HG03520 (cell line): ENCODE measurements at regions not wholly inside any gene's neighbourhood (a gene's known extent, or its start where the extent isn't known, plus 50 kb on each side); places are given as distances from the start of the nearest gene placed in this dataset.

ENCODE experiments used
- ATAC-seq: cut with Tn5 transposase; IDR thresholded peaks from one replicate; pipeline ENCODE4 v1.9.1; 2021; ENCODE audit warnings: mild to moderate bottlenecking, moderate library complexity; ENCODE audit not compliant: unreplicated experiment

GRCh38 chr16:79810449-79811189 lies 210.1 kb upstream of the MAF start:
- no peak for ATAC-seq

GRCh38 chr16:79809376-79809775 lies 208.8 kb upstream of the MAF start:
- ATAC-seq: no peak

- ATAC-seq: no peak
These were observed 208.2 kb upstream of the MAF start for GRCh38 chr16:79808731-79809130.

DNA sequence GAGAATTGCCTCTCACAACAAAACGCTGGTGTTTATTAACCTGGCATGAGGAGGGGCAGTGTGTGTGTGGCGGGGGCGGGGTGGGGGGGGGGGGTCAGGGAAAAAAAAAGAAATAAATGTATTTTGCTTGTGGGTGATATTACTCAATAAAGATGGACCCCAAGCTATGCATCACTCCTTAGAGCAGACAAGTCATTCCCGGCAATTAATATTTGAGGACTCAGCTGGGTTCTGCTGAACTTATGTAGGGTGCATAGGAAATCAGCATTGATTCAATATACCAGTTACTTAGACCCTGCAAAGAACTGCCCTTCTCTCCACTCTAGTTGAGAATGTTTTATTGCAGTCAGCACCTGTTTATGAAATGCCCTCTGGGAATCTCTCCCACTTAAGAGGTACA lies 206.2 kb upstream of the MAF start:
- no peak for ATAC-seq

DNA sequence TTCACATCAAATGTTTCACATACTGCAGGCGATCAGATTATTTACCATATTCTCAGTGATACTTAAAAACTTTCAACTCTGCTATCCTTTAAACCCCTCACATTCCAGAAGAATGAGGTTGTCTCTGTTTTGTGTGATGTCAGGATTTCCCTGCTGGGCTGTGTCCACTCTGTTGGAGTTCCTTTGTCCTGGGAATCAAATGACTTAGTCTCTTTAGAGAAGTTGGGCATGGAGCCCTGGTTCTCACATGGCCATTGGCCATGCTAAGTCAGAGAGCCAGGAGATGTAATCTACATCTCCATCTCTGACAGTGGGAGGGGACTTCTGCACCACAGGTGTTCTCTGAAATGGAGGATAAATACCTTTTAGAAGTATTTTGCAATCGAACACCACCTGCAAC lies 205.1 kb upstream of the MAF start:
- ATAC-seq: no peak

DNA sequence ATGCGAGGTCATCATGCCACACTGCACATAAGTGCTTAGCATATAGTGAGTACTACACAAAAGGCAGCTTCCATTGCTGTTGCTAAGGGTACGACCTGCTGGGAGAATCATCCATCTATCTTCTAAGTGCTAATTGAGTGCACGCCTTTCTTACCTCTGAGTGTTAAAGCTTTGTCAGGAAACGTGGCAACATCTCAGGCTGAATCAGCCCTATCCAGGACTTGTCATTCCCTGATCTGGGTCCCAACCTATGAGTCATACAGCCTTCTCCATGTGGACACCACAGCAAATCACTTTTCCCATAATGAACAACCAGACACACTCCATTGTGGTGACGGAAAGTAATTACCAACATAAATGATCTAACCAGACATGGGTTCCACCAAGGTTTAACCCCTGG lies 201.1 kb upstream of the MAF start:
- ATAC-seq: no peak

GRCh38 chr16:79800016-79800608 lies 199.6 kb upstream of the MAF start:
- no peak for ATAC-seq

DNA sequence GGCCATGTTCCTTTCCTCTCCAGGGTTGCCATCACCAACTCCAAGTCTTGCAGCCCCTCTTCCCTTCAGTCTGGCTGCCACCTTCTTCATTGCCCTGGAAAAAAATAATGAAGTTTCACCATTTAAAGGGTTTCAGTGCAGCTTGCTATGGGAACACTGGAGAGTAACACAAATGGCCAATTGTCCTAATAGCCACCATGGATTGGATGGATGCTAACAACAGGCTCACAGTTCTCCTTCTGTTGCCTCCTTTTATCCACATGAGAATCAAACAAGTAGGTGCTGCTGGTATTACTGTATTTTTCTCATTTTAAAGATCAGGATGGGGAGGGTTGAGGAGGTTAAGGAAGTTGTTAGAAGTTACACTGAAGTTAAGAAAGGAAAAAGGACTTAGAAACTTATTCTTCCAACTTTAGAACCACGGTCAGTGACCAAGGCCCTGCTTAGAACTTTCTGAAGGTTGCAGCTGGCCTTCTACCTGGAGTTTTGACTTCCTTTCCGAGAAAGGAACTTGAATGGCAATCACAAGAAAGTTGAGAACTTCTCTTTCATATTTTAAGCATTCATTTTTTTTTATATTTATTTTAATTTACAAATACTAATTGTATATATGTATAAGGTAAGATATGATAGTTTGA lies 198.0 kb upstream of the MAF start:
- ATAC-seq: no peak

GRCh38 chr16:79797486-79797885 lies 196.9 kb upstream of the MAF start:
- ATAC-seq: no peak

GRCh38 chr16:79795556-79795955 lies 195.0 kb upstream of the MAF start:
- ATAC-seq: no peak

- ATAC-seq: no peak
These were observed 194.4 kb upstream of the MAF start for GRCh38 chr16:79794941-79795340.

DNA sequence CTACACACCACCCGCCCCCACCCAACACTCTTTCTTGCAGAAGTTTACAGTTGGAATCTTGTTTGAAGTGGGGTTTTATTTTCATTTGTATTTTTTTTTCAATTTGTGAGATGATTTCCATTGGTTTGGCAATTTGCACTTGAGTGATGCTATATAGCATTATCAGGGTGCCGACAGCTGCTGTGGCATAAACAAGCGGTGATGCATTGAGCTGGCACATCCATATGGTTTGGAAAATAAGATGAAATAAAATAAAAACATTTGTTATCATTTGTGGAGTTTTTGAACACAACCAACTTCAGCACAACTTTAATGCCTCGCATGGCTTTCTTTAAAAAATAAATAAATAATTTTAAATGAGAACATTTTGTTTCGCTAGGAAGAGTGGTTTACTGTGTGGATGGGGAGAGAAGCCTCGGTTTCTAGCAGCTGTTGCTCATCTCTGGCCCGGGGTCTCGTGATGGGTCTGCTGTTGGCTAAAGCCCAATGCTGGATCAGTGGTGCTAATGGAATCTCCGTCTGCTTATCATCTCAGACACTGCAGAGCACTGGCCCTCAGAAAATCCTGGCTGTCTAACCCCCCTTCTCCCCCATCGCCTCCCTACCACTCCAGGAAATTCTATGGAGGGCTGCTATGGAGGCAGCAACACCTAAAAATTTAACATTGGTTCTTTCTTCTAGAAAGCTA lies 192.3 kb upstream of the MAF start:
- no peak for ATAC-seq

- ATAC-seq: no peak
These were observed 191.5 kb upstream of the MAF start for GRCh38 chr16:79792076-79792475.

DNA sequence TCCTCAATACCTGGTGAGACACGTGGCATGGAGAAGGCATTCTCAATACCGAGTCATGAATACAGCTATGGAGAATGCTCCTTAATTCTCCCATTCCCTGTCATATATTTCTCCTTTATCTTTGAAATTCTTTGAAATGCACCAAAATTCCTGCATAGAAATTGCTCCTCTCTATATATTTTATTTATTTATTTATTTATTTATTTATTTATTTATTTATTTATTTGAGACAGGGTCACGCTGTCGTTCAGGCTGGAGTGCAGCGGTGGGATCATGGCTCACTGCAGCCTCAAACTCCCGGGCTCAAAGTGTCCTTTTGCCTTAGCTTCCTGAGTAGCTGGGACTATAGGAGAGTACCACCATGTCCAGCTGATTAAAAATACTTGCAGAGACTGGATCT lies 190.3 kb upstream of the MAF start:
- ATAC-seq: no peak

GRCh38 chr16:79788949-79789348 lies 188.4 kb upstream of the MAF start:
- ATAC-seq: no peak

DNA sequence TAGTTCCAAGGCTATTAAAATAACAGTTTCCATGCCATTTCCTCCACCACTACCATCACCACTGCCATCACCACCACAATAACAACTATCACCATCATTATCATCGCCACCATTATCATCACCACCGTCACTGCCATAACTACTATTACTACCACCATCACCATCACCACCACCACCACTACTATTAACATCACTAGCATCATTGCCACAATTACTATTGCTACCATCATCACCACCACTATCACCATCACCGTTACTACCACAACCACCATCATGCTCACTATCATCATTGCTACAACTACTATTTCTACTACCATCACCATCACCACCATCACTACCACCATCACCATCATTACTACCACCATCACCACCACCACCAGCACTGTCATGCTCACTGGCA lies 185.9 kb upstream of the MAF start:
- ATAC-seq: no peak

DNA sequence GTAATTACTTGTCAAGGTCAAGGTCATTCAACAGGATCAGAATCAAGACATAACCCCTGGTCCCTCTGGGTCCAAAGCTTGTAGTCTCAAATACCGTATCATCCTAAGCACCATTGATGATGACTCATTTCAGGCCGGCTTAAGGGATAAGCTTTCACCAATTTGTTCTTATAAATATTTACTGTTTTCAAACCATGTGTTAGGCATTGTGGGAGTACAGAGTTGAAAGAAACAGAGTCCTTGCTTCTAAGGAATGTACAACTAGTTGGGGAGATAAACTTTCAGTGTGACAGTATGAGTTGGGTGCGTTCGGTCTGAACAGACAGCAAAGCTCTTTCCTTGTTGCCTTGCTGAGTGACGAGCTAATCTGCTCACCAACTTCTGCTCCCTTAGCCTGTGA lies 183.5 kb upstream of the MAF start:
- no peak for ATAC-seq

- no peak for ATAC-seq
These were observed 177.1 kb upstream of the MAF start for GRCh38 chr16:79777679-79778078.

DNA sequence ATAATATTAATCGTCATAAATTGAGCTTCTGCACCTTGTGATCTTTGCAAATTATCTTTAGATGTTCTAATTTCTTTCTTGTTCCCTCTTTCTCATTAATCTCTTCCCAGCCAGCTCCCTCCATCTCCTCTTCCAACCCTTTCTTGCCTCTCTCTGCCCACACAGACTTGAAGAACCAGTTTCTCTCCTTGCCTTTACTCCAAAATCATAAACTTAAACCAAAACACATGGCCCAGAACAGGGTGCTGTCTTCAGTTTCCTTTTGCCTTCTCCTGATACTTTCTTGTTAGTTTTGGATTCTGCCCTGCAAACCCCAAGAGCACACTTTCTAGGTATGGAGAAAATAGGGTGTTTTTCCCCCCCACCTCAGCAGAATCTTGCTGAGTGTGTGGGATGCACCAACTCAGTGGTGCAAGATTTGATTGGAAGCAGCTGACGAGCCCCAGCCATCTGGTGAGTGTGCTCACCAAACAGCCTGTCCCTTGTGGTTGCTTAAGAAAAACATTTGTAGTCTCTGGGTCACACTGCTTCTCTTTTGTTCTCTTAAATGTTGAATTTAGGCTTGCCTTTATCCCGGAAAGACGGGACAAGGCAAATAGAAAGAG lies 175.8 kb upstream of the MAF start:
- ATAC-seq: no peak

DNA sequence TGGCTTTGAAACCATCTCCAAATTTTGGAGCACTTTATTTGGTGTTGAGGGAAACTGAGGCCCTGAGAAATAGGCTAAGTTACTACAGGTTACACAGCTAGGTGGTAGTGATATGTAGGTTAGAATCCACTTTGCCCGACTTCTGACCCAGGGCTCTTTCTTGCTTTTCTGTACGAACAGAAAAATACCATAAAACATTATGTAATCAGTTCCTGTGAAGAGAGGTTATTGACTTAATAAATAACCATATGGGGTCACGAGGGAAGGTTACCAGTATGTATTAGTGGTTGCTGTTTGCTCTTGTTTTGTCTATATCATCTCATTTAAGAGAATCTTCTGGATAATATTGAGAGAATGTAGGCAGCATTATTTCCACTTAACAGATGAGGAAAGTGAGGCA lies 172.2 kb upstream of the MAF start:
- no peak for ATAC-seq

GRCh38 chr16:79772048-79772447 lies 171.5 kb upstream of the MAF start:
- ATAC-seq: no peak
